K562 (cell line): ENCODE measurements at regions not wholly inside any gene's neighbourhood (a gene's known extent, or its start where the extent isn't known, plus 50 kb on each side); places are given as distances from the start of the nearest gene placed in this dataset.

Experiments
- CBFA2T2 ChIP-seq: fragments of 450-650 bp; conservative IDR thresholded peaks from 2 replicates; pipeline ENCODE4 v1.6.1; 2017; ENCODE audit warnings: mild to moderate bottlenecking
- FOXK2 ChIP-seq, 2 experiments: fragments of 450-650 bp; IDR thresholded peaks in 1 of 2; conservative IDR thresholded peaks in 1 of 2; 2 replicates each; pipeline ENCODE4 v1.6.1; 2016; ENCODE audit warnings: low read depth in 2 of 2, mild to moderate bottlenecking in 1 of 2
- FUS ChIP-seq: fragments of 200-400 bp; formaldehyde crosslinking; optimal IDR thresholded peaks from 2 replicates; pipeline ENCODE3; 2017; ENCODE audit warnings: low read depth, low read length
- GTF2F1 ChIP-seq: IDR thresholded peaks from 2 replicates; pipeline ENCODE4 v1.6.1; 2011; ENCODE audit warnings: low read depth, low read length, improper control_type of control experiment
- MCM3 ChIP-seq: fragments of 450-650 bp; IDR thresholded peaks from 2 replicates; pipeline ENCODE4 v1.6.1; 2016
- NR2C1 ChIP-seq, 2 experiments: fragments of 450-650 bp; IDR thresholded peaks; 2 replicates each; pipeline ENCODE4 v1.6.1; 2017; ENCODE audit warnings: mild to moderate bottlenecking in 2 of 2, antibody characterized with exemption in 1 of 2, inconsistent platforms in 1 of 2, missing compliant biosample characterization in 1 of 2, missing genetic modification characterization in 1 of 2
- POLR2G ChIP-seq: fragments of 200-400 bp; formaldehyde crosslinking; IDR thresholded peaks from 2 replicates; pipeline ENCODE4 v1.6.1; 2017; ENCODE audit warnings: low read depth, mild to moderate bottlenecking, antibody characterized with exemption, low read length, moderate library complexity
- RBFOX2 ChIP-seq: fragments of 200-400 bp; formaldehyde crosslinking; IDR thresholded peaks from 2 replicates; pipeline ENCODE4 v1.6.1; 2017; ENCODE audit warnings: low read depth, mild to moderate bottlenecking, low read length, moderate library complexity
- RFX1 ChIP-seq: fragments of 450-650 bp; IDR thresholded peaks from 2 replicates; pipeline ENCODE4 v1.6.1; 2016; ENCODE audit warnings: mild to moderate bottlenecking, moderate library complexity
- RFX5 ChIP-seq: IDR thresholded peaks from 2 replicates; pipeline ENCODE4 v1.6.1; 2011; ENCODE audit warnings: low read depth, mild to moderate bottlenecking, improper control_type of control experiment, low read length
- WHSC1 ChIP-seq: IDR thresholded peaks from one replicate; pipeline ENCODE4 v1.6.1; 2012; ENCODE audit warnings: low read length, control low read depth, inconsistent platforms
- ZNF263 ChIP-seq: sonication (generic); formaldehyde crosslinking; IDR thresholded peaks from 2 replicates; pipeline ENCODE4 v1.8.0; 2022; ENCODE audit warnings: mild to moderate bottlenecking, missing genetic modification reagents, borderline replicate concordance
- TF ChIP-seq, protein P1 (sequence below), 3 experiments: fragments of 200-800 bp in 1 of 3; fragments of 250-450 bp in 1 of 3; fragments of 450-650 bp in 1 of 3; sonication (Bioruptor Pico) in 1 of 3; sonication (Bioruptor generic) in 1 of 3; formaldehyde crosslinking in 1 of 3; IDR thresholded peaks; 2 replicates each; pipeline versions ENCODE4 v1.6.1 to v1.8.0; 2016 to 2022; ENCODE audit warnings: mild to moderate bottlenecking in 2 of 3, missing genetic modification characterization in 2 of 3, missing compliant biosample characterization in 1 of 3, moderate library complexity in 1 of 3
- TF ChIP-seq, protein P2 (sequence below): fragments of 200-800 bp; sonication (Bioruptor generic); IDR thresholded peaks from 2 replicates; pipeline ENCODE4 v1.6.1; 2017; ENCODE audit warnings: missing genetic modification characterization, missing compliant biosample characterization
- TF ChIP-seq, protein P3 (sequence below): fragments of 150-350 bp; conservative IDR thresholded peaks from 2 replicates; pipeline ENCODE4 v1.6.1; 2014; ENCODE audit warnings: low read length
- TF ChIP-seq, protein P4 (sequence below), 2 experiments: fragments of 450-650 bp; conservative IDR thresholded peaks; 2 replicates each; pipeline ENCODE4 v1.6.1; 2017; ENCODE audit warnings: mild to moderate bottlenecking in 2 of 2, moderate library complexity in 2 of 2
- TF ChIP-seq, protein P5 (sequence below): sonication (generic); formaldehyde crosslinking; IDR thresholded peaks from 2 replicates; pipeline ENCODE4 v1.8.1; 2023; ENCODE audit warnings: mild to moderate bottlenecking, missing genetic modification reagents

DNA sequence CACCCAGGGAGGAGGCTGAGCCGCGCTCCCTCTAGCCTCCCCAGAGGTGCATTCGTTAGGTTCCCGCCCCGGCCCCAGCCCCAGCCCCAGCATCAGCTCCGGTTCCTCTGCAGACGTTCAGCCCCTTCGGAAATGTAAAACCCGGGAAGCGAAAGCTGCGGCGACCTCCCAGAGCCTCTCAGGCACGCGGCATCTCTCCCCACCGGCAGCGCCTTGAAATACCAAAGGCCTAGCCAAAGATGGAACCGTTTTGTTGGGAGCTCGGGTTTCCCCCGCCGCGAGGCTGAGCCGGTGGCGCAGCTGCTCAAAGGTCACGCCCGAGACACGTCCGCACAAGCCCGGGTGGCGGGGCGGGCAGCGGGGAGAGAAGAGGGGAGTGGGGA, 77.8 kb upstream of the HES1 start (continued):
- TF ChIP-seq, protein P1, sequence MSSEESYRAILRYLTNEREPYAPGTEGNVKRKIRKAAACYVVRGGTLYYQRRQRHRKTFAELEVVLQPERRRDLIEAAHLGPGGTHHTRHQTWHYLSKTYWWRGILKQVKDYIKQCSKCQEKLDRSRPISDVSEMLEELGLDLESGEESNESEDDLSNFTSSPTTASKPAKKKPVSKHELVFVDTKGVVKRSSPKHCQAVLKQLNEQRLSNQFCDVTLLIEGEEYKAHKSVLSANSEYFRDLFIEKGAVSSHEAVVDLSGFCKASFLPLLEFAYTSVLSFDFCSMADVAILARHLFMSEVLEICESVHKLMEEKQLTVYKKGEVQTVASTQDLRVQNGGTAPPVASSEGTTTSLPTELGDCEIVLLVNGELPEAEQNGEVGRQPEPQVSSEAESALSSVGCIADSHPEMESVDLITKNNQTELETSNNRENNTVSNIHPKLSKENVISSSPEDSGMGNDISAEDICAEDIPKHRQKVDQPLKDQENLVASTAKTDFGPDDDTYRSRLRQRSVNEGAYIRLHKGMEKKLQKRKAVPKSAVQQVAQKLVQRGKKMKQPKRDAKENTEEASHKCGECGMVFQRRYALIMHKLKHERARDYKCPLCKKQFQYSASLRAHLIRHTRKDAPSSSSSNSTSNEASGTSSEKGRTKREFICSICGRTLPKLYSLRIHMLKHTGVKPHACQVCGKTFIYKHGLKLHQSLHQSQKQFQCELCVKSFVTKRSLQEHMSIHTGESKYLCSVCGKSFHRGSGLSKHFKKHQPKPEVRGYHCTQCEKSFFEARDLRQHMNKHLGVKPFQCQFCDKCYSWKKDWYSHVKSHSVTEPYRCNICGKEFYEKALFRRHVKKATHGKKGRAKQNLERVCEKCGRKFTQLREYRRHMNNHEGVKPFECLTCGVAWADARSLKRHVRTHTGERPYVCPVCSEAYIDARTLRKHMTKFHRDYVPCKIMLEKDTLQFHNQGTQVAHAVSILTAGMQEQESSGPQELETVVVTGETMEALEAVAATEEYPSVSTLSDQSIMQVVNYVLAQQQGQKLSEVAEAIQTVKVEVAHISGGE (CRISPR knock-in tag; IDR thresholded peaks at IDR 0.05), result peak in 1 of 3 experiments; percentile 76; a peak in 2 of 6 replicates
- TF ChIP-seq FUS, result no peak
- TF ChIP-seq, protein P2, sequence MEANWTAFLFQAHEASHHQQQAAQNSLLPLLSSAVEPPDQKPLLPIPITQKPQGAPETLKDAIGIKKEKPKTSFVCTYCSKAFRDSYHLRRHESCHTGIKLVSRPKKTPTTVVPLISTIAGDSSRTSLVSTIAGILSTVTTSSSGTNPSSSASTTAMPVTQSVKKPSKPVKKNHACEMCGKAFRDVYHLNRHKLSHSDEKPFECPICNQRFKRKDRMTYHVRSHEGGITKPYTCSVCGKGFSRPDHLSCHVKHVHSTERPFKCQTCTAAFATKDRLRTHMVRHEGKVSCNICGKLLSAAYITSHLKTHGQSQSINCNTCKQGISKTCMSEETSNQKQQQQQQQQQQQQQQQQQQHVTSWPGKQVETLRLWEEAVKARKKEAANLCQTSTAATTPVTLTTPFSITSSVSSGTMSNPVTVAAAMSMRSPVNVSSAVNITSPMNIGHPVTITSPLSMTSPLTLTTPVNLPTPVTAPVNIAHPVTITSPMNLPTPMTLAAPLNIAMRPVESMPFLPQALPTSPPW (CRISPR knock-in tag), result peak; percentile 19; the same call in 1 of the 2 replicates
- TF ChIP-seq, protein P3, sequence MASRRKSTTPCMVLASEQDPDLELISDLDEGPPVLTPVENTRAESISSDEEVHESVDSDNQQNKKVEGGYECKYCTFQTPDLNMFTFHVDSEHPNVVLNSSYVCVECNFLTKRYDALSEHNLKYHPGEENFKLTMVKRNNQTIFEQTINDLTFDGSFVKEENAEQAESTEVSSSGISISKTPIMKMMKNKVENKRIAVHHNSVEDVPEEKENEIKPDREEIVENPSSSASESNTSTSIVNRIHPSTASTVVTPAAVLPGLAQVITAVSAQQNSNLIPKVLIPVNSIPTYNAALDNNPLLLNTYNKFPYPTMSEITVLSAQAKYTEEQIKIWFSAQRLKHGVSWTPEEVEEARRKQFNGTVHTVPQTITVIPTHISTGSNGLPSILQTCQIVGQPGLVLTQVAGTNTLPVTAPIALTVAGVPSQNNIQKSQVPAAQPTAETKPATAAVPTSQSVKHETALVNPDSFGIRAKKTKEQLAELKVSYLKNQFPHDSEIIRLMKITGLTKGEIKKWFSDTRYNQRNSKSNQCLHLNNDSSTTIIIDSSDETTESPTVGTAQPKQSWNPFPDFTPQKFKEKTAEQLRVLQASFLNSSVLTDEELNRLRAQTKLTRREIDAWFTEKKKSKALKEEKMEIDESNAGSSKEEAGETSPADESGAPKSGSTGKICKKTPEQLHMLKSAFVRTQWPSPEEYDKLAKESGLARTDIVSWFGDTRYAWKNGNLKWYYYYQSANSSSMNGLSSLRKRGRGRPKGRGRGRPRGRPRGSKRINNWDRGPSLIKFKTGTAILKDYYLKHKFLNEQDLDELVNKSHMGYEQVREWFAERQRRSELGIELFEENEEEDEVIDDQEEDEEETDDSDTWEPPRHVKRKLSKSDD, result no peak
- no peak for TF ChIP-seq MCM3
- TF ChIP-seq ZNF263 (CRISPR knock-in tag), result no peak
- TF ChIP-seq POLR2G, result peak; percentile 58
- TF ChIP-seq FOXK2 (conservative IDR thresholded peaks at IDR 0.05 in 1 of 2, IDR thresholded peaks at IDR 0.05 in 1 of 2; ENCODE audit: low read depth in 2 of 2), result no peak
- TF ChIP-seq NR2C1 (IDR thresholded peaks at IDR 0.05), result peak; percentile 32; the same call in 1 of the 2 replicates
- peak; percentile 47; the same call in 1 of the 2 replicates for TF ChIP-seq NR2C1 (tag; IDR thresholded peaks at IDR 0.05)
- no peak for TF ChIP-seq RFX1
- no peak for TF ChIP-seq CBFA2T2
- TF ChIP-seq, protein P4, sequence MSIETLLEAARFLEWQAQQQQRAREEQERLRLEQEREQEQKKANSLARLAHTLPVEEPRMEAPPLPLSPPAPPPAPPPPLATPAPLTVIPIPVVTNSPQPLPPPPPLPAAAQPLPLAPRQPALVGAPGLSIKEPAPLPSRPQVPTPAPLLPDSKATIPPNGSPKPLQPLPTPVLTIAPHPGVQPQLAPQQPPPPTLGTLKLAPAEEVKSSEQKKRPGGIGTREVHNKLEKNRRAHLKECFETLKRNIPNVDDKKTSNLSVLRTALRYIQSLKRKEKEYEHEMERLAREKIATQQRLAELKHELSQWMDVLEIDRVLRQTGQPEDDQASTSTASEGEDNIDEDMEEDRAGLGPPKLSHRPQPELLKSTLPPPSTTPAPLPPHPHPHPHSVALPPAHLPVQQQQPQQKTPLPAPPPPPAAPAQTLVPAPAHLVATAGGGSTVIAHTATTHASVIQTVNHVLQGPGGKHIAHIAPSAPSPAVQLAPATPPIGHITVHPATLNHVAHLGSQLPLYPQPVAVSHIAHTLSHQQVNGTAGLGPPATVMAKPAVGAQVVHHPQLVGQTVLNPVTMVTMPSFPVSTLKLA (conservative IDR thresholded peaks at IDR 0.05), result no peak
- no peak for TF ChIP-seq WHSC1
- TF ChIP-seq GTF2F1, result no peak
- no peak for TF ChIP-seq RFX5
- peak; percentile 44; the same call in 1 of the 2 replicates for TF ChIP-seq RBFOX2
- TF ChIP-seq, protein P5, sequence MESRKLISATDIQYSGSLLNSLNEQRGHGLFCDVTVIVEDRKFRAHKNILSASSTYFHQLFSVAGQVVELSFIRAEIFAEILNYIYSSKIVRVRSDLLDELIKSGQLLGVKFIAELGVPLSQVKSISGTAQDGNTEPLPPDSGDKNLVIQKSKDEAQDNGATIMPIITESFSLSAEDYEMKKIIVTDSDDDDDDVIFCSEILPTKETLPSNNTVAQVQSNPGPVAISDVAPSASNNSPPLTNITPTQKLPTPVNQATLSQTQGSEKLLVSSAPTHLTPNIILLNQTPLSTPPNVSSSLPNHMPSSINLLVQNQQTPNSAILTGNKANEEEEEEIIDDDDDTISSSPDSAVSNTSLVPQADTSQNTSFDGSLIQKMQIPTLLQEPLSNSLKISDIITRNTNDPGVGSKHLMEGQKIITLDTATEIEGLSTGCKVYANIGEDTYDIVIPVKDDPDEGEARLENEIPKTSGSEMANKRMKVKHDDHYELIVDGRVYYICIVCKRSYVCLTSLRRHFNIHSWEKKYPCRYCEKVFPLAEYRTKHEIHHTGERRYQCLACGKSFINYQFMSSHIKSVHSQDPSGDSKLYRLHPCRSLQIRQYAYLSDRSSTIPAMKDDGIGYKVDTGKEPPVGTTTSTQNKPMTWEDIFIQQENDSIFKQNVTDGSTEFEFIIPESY (CRISPR knock-in tag), result 0 out of 2 replicates have a peak, but pooled peaks have one; percentile 17
